Fibroblast of the aortic adventitia (primary cell): ENCODE measurements at regions not wholly inside any gene's neighbourhood (a gene's known extent, or its start where the extent isn't known, plus 50 kb on each side); places are given as distances from the start of the nearest gene placed in this dataset.
"Not testable (repeated sequence)": the region's sequence is repeated elsewhere in the genome, so short reads cannot be mapped to it uniquely, and the experiment has no call there.

Experiments used
- DNase-seq: peaks from one replicate; pipeline ENCODE4 v3.0.0-alpha.2; 2010; ENCODE audit warnings: low read depth
- H3K4me3 ChIP-seq: 2 replicates; pipeline ENCODE4 v1.5.1; 2011; ENCODE audit warnings: low read depth, mild to moderate bottlenecking, control low read depth, low read length, moderate library complexity
- CTCF ChIP-seq: IDR thresholded peaks from 2 replicates; pipeline ENCODE4 v1.5.1; 2011; ENCODE audit warnings: mild to moderate bottlenecking, low read length, control low read depth, inconsistent platforms; ENCODE audit not compliant: insufficient read depth

- peak; percentile 42 for DNase-seq
- TF ChIP-seq CTCF, result peak; percentile 53
- H3K4me3 ChIP-seq, result no peak overlapping the region
These were observed 113.5 kb upstream of the TMEM164 start for GRCh38 chrX:109889289-109890006.

GRCh38 chrX:109890300-109890699, 112.6 kb upstream of the TMEM164 start:
- no peak for DNase-seq
- no peak for TF ChIP-seq CTCF
- no peak overlapping the region for H3K4me3 ChIP-seq

GRCh38 chrX:109890910-109891502, 111.9 kb upstream of the TMEM164 start:
- peak; percentile 74 for DNase-seq
- peak; percentile 90 for TF ChIP-seq CTCF
- no peak overlapping the region for H3K4me3 ChIP-seq

GRCh38 chrX:109896024-109896423, 106.9 kb upstream of the TMEM164 start:
- not testable (repeated sequence) for H3K4me3 ChIP-seq, DNase-seq

GRCh38 chrX:109902665-109903064, 100.2 kb upstream of the TMEM164 start:
- peak; percentile 49 for DNase-seq
- no peak overlapping the region for H3K4me3 ChIP-seq
- no peak for TF ChIP-seq CTCF

- no peak overlapping the region for H3K4me3 ChIP-seq
- DNase-seq, result peak; percentile 35
- TF ChIP-seq CTCF, result peak; percentile 57
These were observed 91.9 kb upstream of the TMEM164 start for GRCh38 chrX:109911046-109911445.

GRCh38 chrX:109912993-109913392, 89.9 kb upstream of the TMEM164 start:
- not testable (repeated sequence) for DNase-seq, H3K4me3 ChIP-seq
